Memory B cell (primary cell): ENCODE measurements at regions not wholly inside any gene's neighbourhood (a gene's known extent, or its start where the extent isn't known, plus 50 kb on each side); places are given as distances from the start of the nearest gene placed in this dataset.
"Not testable (repeated sequence)": the region's sequence is repeated elsewhere in the genome, so short reads cannot be mapped to it uniquely, and the experiment has no call there.

ENCODE experiments used
- ATAC-seq: fragments of 150-1000 bp; cut with Tn5 transposase; 2 replicates; pipeline ENCODE4 v1.10.0; 2021; ENCODE audit warnings: low read depth, mild to moderate bottlenecking, moderate library complexity
- DNase-seq, 2 donors: peaks; one replicate each; pipeline ENCODE4 v3.0.0; 2022; ENCODE audit warnings: low spot score in 2 of 2
- H3K27ac Mint-ChIP-seq: one replicate; pipeline ENCODE4 v1.8.0; 2022; ENCODE audit warnings: mild to moderate bottlenecking, moderate library complexity, mixed read lengths
- H3K27me3 Mint-ChIP-seq: one replicate; pipeline ENCODE4 v1.8.0; 2022; ENCODE audit warnings: mixed read lengths
- H3K36me3 Mint-ChIP-seq: one replicate; pipeline ENCODE4 v1.8.0; 2022; ENCODE audit warnings: mild to moderate bottlenecking, mixed read lengths
- H3K4me1 Mint-ChIP-seq: one replicate; pipeline ENCODE4 v1.8.0; 2022; ENCODE audit warnings: mixed read lengths
- H3K4me3 Mint-ChIP-seq: one replicate; pipeline ENCODE4 v1.8.0; 2022; ENCODE audit warnings: mild to moderate bottlenecking, moderate library complexity, mixed read lengths
- H3K9me3 Mint-ChIP-seq: one replicate; pipeline ENCODE4 v1.8.0; 2022; ENCODE audit warnings: mixed read lengths

GRCh38 chr6:26720663-26721218 lies 61.2 kb upstream of the ZNF322 start:
- not testable (repeated sequence) for H3K9me3 Mint-ChIP-seq, H3K27me3 Mint-ChIP-seq, H3K36me3 Mint-ChIP-seq, H3K4me3 Mint-ChIP-seq, ATAC-seq, H3K27ac Mint-ChIP-seq, DNase-seq, H3K4me1 Mint-ChIP-seq

- not testable (repeated sequence) for H3K9me3 Mint-ChIP-seq, H3K36me3 Mint-ChIP-seq, H3K27ac Mint-ChIP-seq, H3K4me1 Mint-ChIP-seq, H3K4me3 Mint-ChIP-seq, H3K27me3 Mint-ChIP-seq, ATAC-seq, DNase-seq
These were observed 70.6 kb upstream of the ZNF322 start for GRCh38 chr6:26730019-26730766.

GRCh38 chr6:26734776-26735472 lies 75.4 kb upstream of the ZNF322 start:
- H3K9me3 Mint-ChIP-seq, DNase-seq, H3K4me3 Mint-ChIP-seq, H3K27me3 Mint-ChIP-seq, H3K36me3 Mint-ChIP-seq, H3K27ac Mint-ChIP-seq, H3K4me1 Mint-ChIP-seq, ATAC-seq: not testable (repeated sequence)

- DNase-seq = no peak
- Mint-ChIP-seq H3K27me3 (peaks cover 2% of the 10 kb centered on the region), H3K27ac (no peak overlapping the region), H3K36me3 (no peaks in the 10 kb centered on the region), H3K4me3 (no peak overlapping the region), H3K9me3 (no peaks in the 10 kb centered on the region), H3K4me1 (no peaks in the 10 kb centered on the region)
- no peak for ATAC-seq
These were observed 80.3 kb upstream of the ZNF322 start for GRCh38 chr6:26739811-26740210.

- no peak overlapping the region for H3K4me3 Mint-ChIP-seq
- H3K27me3 Mint-ChIP-seq = peaks cover 20% of the 10 kb centered on the region
- peaks cover 5% of the 10 kb centered on the region for H3K9me3 Mint-ChIP-seq
- H3K27ac Mint-ChIP-seq = no peak overlapping the region
- H3K4me1 Mint-ChIP-seq = no peaks in the 10 kb centered on the region
- no peak for DNase-seq
- no peak for ATAC-seq
- H3K36me3 Mint-ChIP-seq = peaks cover 2% of the 10 kb centered on the region
These were observed 83.7 kb upstream of the ZNF322 start for GRCh38 chr6:26743157-26743821.

GRCh38 chr6:26743941-26744699 lies 84.6 kb upstream of the ZNF322 start:
- peak overlapping the region; percentile 7 for H3K27ac Mint-ChIP-seq
- peaks cover 25% of the 10 kb centered on the region for H3K27me3 Mint-ChIP-seq
- H3K4me3 Mint-ChIP-seq = no peak overlapping the region
- H3K36me3 Mint-ChIP-seq = peaks cover 2% of the 10 kb centered on the region
- no peak for ATAC-seq
- peaks cover 7% of the 10 kb centered on the region for H3K9me3 Mint-ChIP-seq
- peak in 1 of 2 donors; percentile 11 for DNase-seq
- H3K4me1 Mint-ChIP-seq = peaks cover 2% of the 10 kb centered on the region

- not testable (repeated sequence) for H3K27ac Mint-ChIP-seq, ATAC-seq, H3K4me1 Mint-ChIP-seq, H3K4me3 Mint-ChIP-seq, H3K36me3 Mint-ChIP-seq, H3K9me3 Mint-ChIP-seq
- H3K27me3 Mint-ChIP-seq = peaks cover 25% of the 10 kb centered on the region
- DNase-seq = peak in 1 of 2 donors; percentile 17
These were observed 85.3 kb upstream of the ZNF322 start for GRCh38 chr6:26744837-26745282.

- H3K4me1 Mint-ChIP-seq, H3K4me3 Mint-ChIP-seq, DNase-seq, H3K36me3 Mint-ChIP-seq, H3K9me3 Mint-ChIP-seq, ATAC-seq, H3K27ac Mint-ChIP-seq: not testable (repeated sequence)
- peaks cover 28% of the 10 kb centered on the region for H3K27me3 Mint-ChIP-seq
These were observed 86.4 kb upstream of the ZNF322 start for GRCh38 chr6:26745964-26746363.

GRCh38 chr6:26749126-26749758 lies 89.7 kb upstream of the ZNF322 start:
- not testable (repeated sequence) for H3K27ac Mint-ChIP-seq, H3K9me3 Mint-ChIP-seq, DNase-seq, H3K4me1 Mint-ChIP-seq, H3K36me3 Mint-ChIP-seq, ATAC-seq, H3K4me3 Mint-ChIP-seq
- H3K27me3 Mint-ChIP-seq = peaks cover 28% of the 10 kb centered on the region

GRCh38 chr6:26749759-26750126 lies 90.2 kb upstream of the ZNF322 start:
- H3K27ac Mint-ChIP-seq, H3K4me1 Mint-ChIP-seq, H3K9me3 Mint-ChIP-seq, DNase-seq, H3K36me3 Mint-ChIP-seq, ATAC-seq, H3K4me3 Mint-ChIP-seq: not testable (repeated sequence)
- H3K27me3 Mint-ChIP-seq = peaks cover 28% of the 10 kb centered on the region

GRCh38 chr6:26754212-26754611 lies 94.7 kb upstream of the ZNF322 start:
- DNase-seq (no peak), ATAC-seq (no peak)
- Mint-ChIP-seq H3K4me1 (no peaks in the 10 kb centered on the region), H3K4me3 (no peak overlapping the region), H3K27me3 (peaks cover 20% of the 10 kb centered on the region), H3K27ac (peak overlapping the region; percentile 55), H3K36me3 (no peaks in the 10 kb centered on the region), H3K9me3 (peaks cover 7% of the 10 kb centered on the region)

GRCh38 chr6:26754801-26755200 lies 95.3 kb upstream of the ZNF322 start:
- H3K4me3 Mint-ChIP-seq, H3K9me3 Mint-ChIP-seq, H3K36me3 Mint-ChIP-seq, H3K4me1 Mint-ChIP-seq, DNase-seq, ATAC-seq: not testable (repeated sequence)
- H3K27ac Mint-ChIP-seq = peak overlapping the region; percentile 81
- H3K27me3 Mint-ChIP-seq = peaks cover 20% of the 10 kb centered on the region

GRCh38 chr6:26756067-26756805 lies 96.7 kb upstream of the ZNF322 start:
- H3K27me3 Mint-ChIP-seq = peaks cover 17% of the 10 kb centered on the region
- ATAC-seq, H3K9me3 Mint-ChIP-seq, H3K4me3 Mint-ChIP-seq, H3K36me3 Mint-ChIP-seq, H3K4me1 Mint-ChIP-seq, DNase-seq: not testable (repeated sequence)
- H3K27ac Mint-ChIP-seq = peak overlapping the region; percentile 55
